Stimulated activated CD4-positive, alpha-beta T cell treated with anti-CD3 and anti-CD28 coated beads, Interleukin-1b, Interleukin-23, amount 100 ng/mL, for 24 hours (primary cell): ENCODE measurements at regions not wholly inside any gene's neighbourhood (a gene's known extent, or its start where the extent isn't known, plus 50 kb on each side); places are given as distances from the start of the nearest gene placed in this dataset.
A peak's percentile ranks its signal among the peaks of the same experiment; 100 is the strongest.
"Not testable (repeated sequence)": the region's sequence is repeated elsewhere in the genome, so short reads cannot be mapped to it uniquely, and the experiment has no call there.

Source experiments
- DNase-seq, 4 experiments: peaks; one replicate each; pipeline ENCODE4 v3.0.0-alpha.2; 2020; ENCODE audit warnings: low read depth in 4 of 4, low spot score in 1 of 4

- DNase-seq, result no peak
Observed at GRCh38 chr5:14995229-14995628, 123.7 kb upstream of the ANKH start.

- DNase-seq, result not testable (repeated sequence)
Observed at GRCh38 chr5:14993459-14994133, 122.0 kb upstream of the ANKH start.

DNA sequence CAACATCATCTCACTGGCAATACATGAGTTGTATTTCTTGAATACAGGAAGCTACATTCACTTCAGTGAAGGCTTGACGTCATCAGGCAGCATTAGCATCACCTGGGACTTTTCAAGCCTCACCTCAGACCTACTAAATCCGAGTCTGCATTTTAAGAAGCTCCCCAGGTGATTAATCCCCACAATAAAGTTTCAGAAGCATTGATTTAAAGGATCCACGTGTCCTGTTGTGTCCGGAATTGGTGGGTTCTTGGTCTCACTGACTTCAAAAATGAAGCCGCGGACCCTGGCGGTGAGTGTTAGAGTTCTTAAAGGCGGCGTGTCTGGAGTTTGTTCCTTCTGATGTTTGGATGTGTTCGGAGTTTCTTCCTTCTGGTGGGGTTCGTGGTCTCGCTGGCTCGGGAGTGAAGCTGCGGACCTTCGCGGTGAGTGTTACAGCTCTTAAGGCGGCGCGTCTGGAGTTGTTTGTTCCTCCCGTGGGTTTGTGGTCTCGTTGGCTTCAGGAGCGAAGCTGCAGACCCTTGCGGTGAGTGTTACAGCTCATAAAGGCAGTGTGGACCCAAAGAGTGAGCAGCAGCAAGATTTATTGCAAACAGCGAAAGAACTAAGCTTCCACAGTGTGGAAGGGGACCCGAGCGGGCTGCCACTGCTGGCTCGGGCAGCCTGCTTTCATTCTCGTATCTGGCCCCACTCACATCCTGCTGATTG is 121.3 kb upstream of the ANKH start:
- peak in 2 of 4 experiments; percentile 19 to 29 for DNase-seq

DNA sequence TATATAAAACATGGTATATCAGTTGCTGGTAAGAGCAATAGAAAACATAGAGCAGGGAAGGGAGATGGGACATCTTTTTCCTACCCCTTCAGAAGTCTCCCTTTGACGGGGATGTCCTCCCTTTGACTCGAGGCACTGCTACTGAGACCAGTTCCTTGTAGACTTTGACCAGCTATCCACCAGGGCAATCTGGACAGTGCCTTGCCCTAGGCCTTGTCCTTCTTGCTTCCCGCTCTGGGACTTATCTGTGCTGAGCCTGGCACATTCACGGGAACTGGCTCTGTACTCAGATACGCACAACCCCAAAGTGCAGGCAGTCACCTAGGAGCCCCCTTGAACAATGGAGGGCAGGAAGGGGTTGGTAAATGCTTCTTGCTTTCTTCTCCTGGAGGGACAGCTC is 116.6 kb upstream of the ANKH start:
- no peak for DNase-seq

- DNase-seq, result no peak
Observed at GRCh38 chr5:14986413-14986812, 114.8 kb upstream of the ANKH start.

DNA sequence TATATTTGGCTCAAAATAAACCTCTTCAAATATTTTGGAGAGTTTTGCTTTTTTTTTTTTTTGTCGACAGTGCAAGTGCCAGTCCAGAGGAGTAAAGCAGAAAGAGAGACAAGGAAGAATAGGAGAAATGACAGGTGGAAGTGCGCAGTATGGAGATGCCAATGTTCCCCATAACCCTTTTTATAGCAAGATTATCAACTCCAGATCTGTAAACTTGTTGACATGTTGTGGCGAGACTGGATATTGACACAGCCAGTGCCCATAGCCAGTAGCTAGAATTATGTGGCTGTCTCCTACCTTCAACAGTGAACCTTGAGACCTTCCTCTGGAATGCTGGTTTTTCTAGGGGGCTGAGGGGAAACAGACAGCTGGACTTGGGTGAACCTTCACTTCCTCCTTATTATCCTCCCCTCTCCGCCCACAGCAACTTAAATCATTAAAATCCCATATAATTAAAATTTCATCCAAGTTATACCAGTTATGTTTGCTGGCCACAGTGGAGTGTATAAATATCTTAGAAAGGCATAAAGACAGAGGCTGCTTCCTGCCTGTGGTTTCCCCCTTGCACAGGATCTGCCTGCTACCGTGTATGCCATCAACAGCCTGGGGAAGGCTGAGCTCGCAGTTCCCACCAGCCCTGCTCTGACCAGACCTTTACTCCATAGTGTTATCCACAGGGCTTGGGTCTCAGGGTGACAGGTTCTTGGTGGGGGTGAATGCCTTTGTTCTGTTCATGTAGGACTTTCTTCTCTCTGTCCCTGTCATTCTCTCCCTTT is 112.3 kb upstream of the ANKH start:
- no peak for DNase-seq

- no peak for DNase-seq
Observed at GRCh38 chr5:14980698-14981097, 109.1 kb upstream of the ANKH start.

GRCh38 chr5:14977058-14977685 is 105.6 kb upstream of the ANKH start:
- DNase-seq, result no peak

- DNase-seq, result no peak
Observed at GRCh38 chr5:14976486-14976885, 104.9 kb upstream of the ANKH start.

DNA sequence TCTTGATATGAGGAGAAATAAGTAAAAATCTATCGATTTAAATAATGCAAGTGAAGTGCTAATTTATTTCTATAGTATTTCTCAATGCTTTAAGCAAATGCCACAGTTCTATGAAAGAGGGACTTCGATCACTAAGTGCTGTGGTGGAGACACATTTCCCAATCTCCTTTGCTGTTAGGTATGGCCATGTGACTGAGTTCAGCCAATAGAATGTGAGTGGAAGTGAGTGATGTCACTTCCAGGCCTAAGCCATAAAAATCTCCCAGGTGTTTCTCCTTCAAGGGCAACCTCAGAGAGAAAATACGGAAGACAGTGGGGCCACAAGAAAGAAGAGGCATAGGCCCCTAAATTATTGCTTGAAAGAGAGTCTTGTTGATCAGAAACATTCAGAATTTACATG is 100.3 kb upstream of the ANKH start:
- DNase-seq, result no peak

- no peak for DNase-seq
Observed at GRCh38 chr5:14968796-14969195, 97.2 kb upstream of the ANKH start.

- DNase-seq, result no peak
Observed at GRCh38 chr5:14967166-14967565, 95.6 kb upstream of the ANKH start.

- DNase-seq, result no peak
Observed at GRCh38 chr5:14965815-14966214, 94.2 kb upstream of the ANKH start.

DNA sequence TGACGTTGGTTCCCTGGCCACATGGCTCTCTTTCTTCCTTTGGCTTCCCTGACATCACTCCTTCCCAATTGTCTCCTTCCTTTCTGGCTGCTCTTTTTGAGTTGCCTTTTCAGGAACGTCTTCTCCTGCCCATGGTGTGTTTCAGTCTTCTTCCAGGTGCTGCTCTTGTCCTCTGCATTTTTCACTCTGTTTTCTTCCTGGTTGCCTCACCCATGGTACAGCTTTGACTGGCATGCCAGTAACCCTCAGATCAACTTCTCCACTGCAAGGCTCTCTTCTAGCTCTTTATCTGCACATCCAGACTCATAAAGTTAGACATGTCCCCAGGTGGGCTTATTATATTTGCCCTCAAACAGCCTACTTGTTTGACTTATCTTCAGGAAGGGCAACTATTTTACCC is 91.0 kb upstream of the ANKH start:
- DNase-seq, result no peak

GRCh38 chr5:14960120-14960462 is 88.5 kb upstream of the ANKH start:
- DNase-seq, result no peak

GRCh38 chr5:14959399-14960119 is 88.0 kb upstream of the ANKH start:
- DNase-seq, result no peak

GRCh38 chr5:14958188-14958587 is 86.6 kb upstream of the ANKH start:
- no peak for DNase-seq

DNA sequence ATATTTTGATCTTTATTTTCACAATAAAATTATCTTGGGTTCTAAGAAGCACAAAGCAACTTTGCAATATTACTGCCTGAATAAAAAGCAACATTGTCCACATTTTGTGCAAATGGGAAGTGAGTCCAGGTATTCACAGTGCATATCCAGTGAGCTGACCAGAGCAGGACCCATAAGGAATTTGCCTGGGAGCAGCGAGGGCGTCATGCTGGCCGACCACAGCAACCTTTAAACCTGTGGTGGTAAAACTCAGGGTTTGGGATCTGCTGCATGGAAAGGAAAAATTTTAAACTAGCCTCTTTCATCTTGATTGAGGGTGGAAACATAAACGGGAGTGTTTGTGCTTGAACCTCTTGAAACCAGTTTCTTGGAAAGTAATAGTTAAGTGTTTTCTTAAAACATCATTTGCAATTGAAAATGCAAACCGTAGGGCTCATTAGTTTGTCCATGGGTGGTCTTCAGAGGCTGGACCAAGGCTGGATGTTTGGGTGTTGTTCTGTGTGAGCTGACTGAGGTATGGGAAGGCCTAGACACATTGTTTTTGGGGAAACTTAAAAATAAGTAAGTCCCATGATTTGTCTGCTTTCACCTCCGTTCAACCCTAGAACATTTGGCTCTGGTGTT is 85.0 kb upstream of the ANKH start:
- no peak for DNase-seq

- DNase-seq, result no peak
Observed at GRCh38 chr5:14954616-14955343, 83.2 kb upstream of the ANKH start.

DNA sequence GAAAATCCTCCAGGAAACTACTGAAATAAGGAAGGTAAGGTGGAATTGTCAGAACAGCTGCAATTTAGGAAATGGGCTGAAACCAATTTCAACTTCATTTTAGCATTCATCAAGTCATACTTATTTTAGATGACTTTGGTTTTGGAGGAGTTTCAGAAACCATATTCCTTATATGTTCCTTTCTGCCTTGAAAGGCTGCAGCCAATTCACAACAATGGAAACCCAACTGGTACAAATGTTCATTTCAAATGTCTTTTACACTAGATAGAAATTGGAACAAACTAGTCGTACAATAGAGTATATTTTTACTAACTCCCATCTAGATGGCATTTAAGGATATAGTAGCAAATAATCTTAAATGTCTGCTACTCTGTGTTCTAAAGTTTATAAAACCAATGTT is 82.6 kb upstream of the ANKH start:
- no peak for DNase-seq
